Neural cell (in vitro differentiated cells): ENCODE measurements at regions not wholly inside any gene's neighbourhood (a gene's known extent, or its start where the extent isn't known, plus 50 kb on each side); places are given as distances from the start of the nearest gene placed in this dataset.

ENCODE experiments used
- H2AFZ ChIP-seq: fragments of 200-600, 300-800 bp; sonication (generic), shearing (Covaris generic); 2 replicates; pipeline ENCODE4 v1.6.0; 2014; ENCODE audit warnings: low read depth, mild to moderate bottlenecking, antibody characterized with exemption, low read length, moderate library complexity
- H3F3A ChIP-seq: fragments of 200-600 bp; shearing (Covaris generic); 2 replicates; pipeline ENCODE4 v1.6.1; 2016; ENCODE audit warnings: mild to moderate bottlenecking, moderate library complexity, mixed read lengths, antibody characterized with exemption, low read length; ENCODE audit not compliant: insufficient read depth, poor library complexity, severe bottlenecking
- H3K27ac ChIP-seq: fragments of 200-600, 300-800 bp; sonication (generic), shearing (Covaris generic); 2 replicates; pipeline ENCODE4 v1.5.1; 2014; ENCODE audit warnings: mild to moderate bottlenecking, low read length, moderate library complexity
- H3K27me3 ChIP-seq: fragments of 300-800, 200-600 bp; sonication (generic), shearing (Covaris generic); 2 replicates; pipeline ENCODE4 v1.6.0; 2014; ENCODE audit warnings: mild to moderate bottlenecking, low read depth, low read length, moderate library complexity; ENCODE audit not compliant: insufficient read depth
- H3K36me3 ChIP-seq: fragments of 300-800, 200-600 bp; sonication (generic), shearing (Covaris generic); 2 replicates; pipeline ENCODE4 v1.5.1; 2014; ENCODE audit warnings: mild to moderate bottlenecking, antibody characterized with exemption, low read length, moderate library complexity; ENCODE audit not compliant: insufficient read depth
- H3K4me2 ChIP-seq: fragments of 300-800, 200-600 bp; sonication (generic), shearing (Covaris generic); 2 replicates; pipeline ENCODE4 v1.6.0; 2014; ENCODE audit warnings: mild to moderate bottlenecking, low read length
- H3K4me3 ChIP-seq: fragments of 300-800, 200-600 bp; sonication (generic), shearing (Covaris generic); 2 replicates; pipeline ENCODE4 v1.5.1; 2014; ENCODE audit warnings: mild to moderate bottlenecking, low read length, moderate library complexity
- H3K79me2 ChIP-seq: fragments of 200-600 bp; shearing (Covaris generic); replicated peaks from 2 replicates; pipeline ENCODE4 v1.6.0; 2014; ENCODE audit warnings: mild to moderate bottlenecking, low read length, moderate library complexity; ENCODE audit not compliant: insufficient read depth
- H3K9ac ChIP-seq: fragments of 300-800, 200-600 bp; sonication (generic), shearing (Covaris generic); 2 replicates; pipeline ENCODE4 v1.6.1; 2016; ENCODE audit warnings: mild to moderate bottlenecking, low read length, mixed read lengths
- H3K9me2 ChIP-seq: fragments of 200-600 bp; shearing (Covaris generic); 2 replicates; pipeline ENCODE4 v1.6.1; 2016; ENCODE audit warnings: mild to moderate bottlenecking, low read length, mixed read lengths; ENCODE audit not compliant: insufficient read depth
- H3K9me3 ChIP-seq: fragments of 200-600, 300-800 bp; sonication (generic), shearing (Covaris generic); 2 replicates; pipeline ENCODE4 v1.6.1; 2016; ENCODE audit warnings: mild to moderate bottlenecking, mixed run types, low read length, moderate library complexity, mixed read lengths
- H4K20me1 ChIP-seq: fragments of 200-600 bp; shearing (Covaris generic); 2 replicates; pipeline ENCODE4 v1.6.1; 2016; ENCODE audit warnings: mild to moderate bottlenecking, mixed run types; ENCODE audit not compliant: insufficient read depth
- CTCF ChIP-seq: fragments of 450-650 bp; IDR thresholded peaks from 2 replicates; pipeline ENCODE4 v1.5.1; 2014; ENCODE audit warnings: antibody characterized with exemption, mild to moderate bottlenecking, moderate library complexity; ENCODE audit not compliant: poor library complexity, severe bottlenecking
- EP300 ChIP-seq: fragments of 450-650 bp; conservative IDR thresholded peaks from 2 replicates; pipeline ENCODE4 v1.6.1; 2014; ENCODE audit warnings: antibody characterized with exemption, mild to moderate bottlenecking, moderate library complexity; ENCODE audit not compliant: poor library complexity, severe bottlenecking
- EZH2 ChIP-seq: fragments of 200-600, 300-800 bp; shearing (Covaris generic), sonication (generic); IDR thresholded peaks from 2 replicates; pipeline ENCODE4 v1.6.1; 2014; ENCODE audit warnings: antibody characterized with exemption, low read length, borderline replicate concordance, mild to moderate bottlenecking; ENCODE audit not compliant: insufficient read depth, poor library complexity, severe bottlenecking
- MXI1 ChIP-seq: fragments of 450-650 bp; conservative IDR thresholded peaks from 2 replicates; pipeline ENCODE4 v1.6.1; 2014; ENCODE audit warnings: antibody characterized with exemption, mild to moderate bottlenecking; ENCODE audit not compliant: poor library complexity, severe bottlenecking
- POLR2AphosphoS5 ChIP-seq: IDR thresholded peaks from 2 replicates; pipeline ENCODE4 v1.6.1; 2012
- RAD21 ChIP-seq: fragments of 450-650 bp; conservative IDR thresholded peaks from 2 replicates; pipeline ENCODE4 v1.6.1; 2014; ENCODE audit warnings: antibody characterized with exemption, mild to moderate bottlenecking, moderate library complexity
- REST ChIP-seq: IDR thresholded peaks from 2 replicates; pipeline ENCODE4 v1.6.1; 2012; ENCODE audit warnings: borderline replicate concordance
- SMC3 ChIP-seq: fragments of 450-650 bp; conservative IDR thresholded peaks from 2 replicates; pipeline ENCODE4 v1.6.1; 2014; ENCODE audit warnings: antibody characterized with exemption, mild to moderate bottlenecking, moderate library complexity; ENCODE audit not compliant: poor library complexity
- TAF1 ChIP-seq: IDR thresholded peaks from 2 replicates; pipeline ENCODE4 v1.6.1; 2012; ENCODE audit warnings: low read depth

GRCh38 chr3:3573341-3573740 is 225.9 kb upstream of the LRRN1 start:
- H2AFZ ChIP-seq = no peak overlapping the region
- H3K36me3 ChIP-seq = no peaks in the 10 kb centered on the region
- no peaks in the 10 kb centered on the region for H3K9me3 ChIP-seq
- H3K4me3 ChIP-seq = no peak overlapping the region
- no peaks in the 10 kb centered on the region for H3K27me3 ChIP-seq
- no peaks in the 10 kb centered on the region for H3K79me2 ChIP-seq
- no peak overlapping the region for H3K4me2 ChIP-seq
- H3K27ac ChIP-seq = no peak overlapping the region
- H3K9ac ChIP-seq = no peak overlapping the region
- no peak for TF ChIP-seq TAF1
- no peak for TF ChIP-seq MXI1
- TF ChIP-seq REST = no peak
- no peak for TF ChIP-seq EZH2
- TF ChIP-seq SMC3 = no peak
- TF ChIP-seq CTCF = no peak
- no peak for TF ChIP-seq EP300
- TF ChIP-seq POLR2AphosphoS5 = no peak
- TF ChIP-seq RAD21 = no peak
- H3K9me2 ChIP-seq = no peaks in the 10 kb centered on the region
- H4K20me1 ChIP-seq = no peaks in the 10 kb centered on the region
- H3F3A ChIP-seq = no peaks in the 10 kb centered on the region

- H3K4me2 ChIP-seq = no peak overlapping the region
- no peaks in the 10 kb centered on the region for H3K9me2 ChIP-seq
- H4K20me1 ChIP-seq = no peaks in the 10 kb centered on the region
- no peaks in the 10 kb centered on the region for H3K9me3 ChIP-seq
- no peaks in the 10 kb centered on the region for H3K79me2 ChIP-seq
- H3K27ac ChIP-seq = no peak overlapping the region
- no peak overlapping the region for H3K9ac ChIP-seq
- no peaks in the 10 kb centered on the region for H3F3A ChIP-seq
- H3K4me3 ChIP-seq = no peak overlapping the region
- no peak overlapping the region for H2AFZ ChIP-seq
- no peaks in the 10 kb centered on the region for H3K27me3 ChIP-seq
- TF ChIP-seq REST (no peak), MXI1 (no peak), POLR2AphosphoS5 (no peak), RAD21 (no peak), CTCF (no peak), EP300 (no peak), SMC3 (no peak), EZH2 (no peak), TAF1 (no peak)
- H3K36me3 ChIP-seq = no peaks in the 10 kb centered on the region
Observed at GRCh38 chr3:3560591-3561311, 238.5 kb upstream of the LRRN1 start.
